Spleen (tissue), 11 donors: ENCODE measurements at regions not wholly inside any gene's neighbourhood (a gene's known extent, or its start where the extent isn't known, plus 50 kb on each side); places are given as distances from the start of the nearest gene placed in this dataset.

Source experiments
- DNase-seq: peaks from one replicate; pipeline ENCODE4 v3.0.0-alpha.2; 2020
- H3K27ac ChIP-seq, 8 donors: fragments of 200-600 bp; sonication (generic) in 7 of 8; 1 replicate in 4 of 8; 2 replicates in 4 of 8; pipeline versions ENCODE4 v1.5.0 to v1.8.0; 2016 to 2021; ENCODE audit warnings: inconsistent platforms in 4 of 8, mild to moderate bottlenecking in 4 of 8, moderate library complexity in 1 of 8
- H3K27me3 ChIP-seq, 7 donors: fragments of 200-600 bp; sonication (generic) in 6 of 7; replicated peaks in 1 of 7; 1 replicate in 4 of 7; 2 replicates in 3 of 7; pipeline versions ENCODE4 v1.5.0 to v1.8.0; 2016 to 2021; ENCODE audit warnings: inconsistent platforms in 3 of 7, mild to moderate bottlenecking in 1 of 7
- H3K36me3 ChIP-seq, 6 donors: fragments of 200-600 bp; sonication (generic) in 5 of 6; 1 replicate in 4 of 6; 2 replicates in 2 of 6; pipeline versions ENCODE4 v1.5.0 to v1.8.0; 2016 to 2021; ENCODE audit warnings: inconsistent platforms in 2 of 6
- H3K4me1 ChIP-seq, 6 donors: fragments of 200-600 bp; sonication (generic) in 5 of 6; 1 replicate in 3 of 6; 2 replicates in 3 of 6; pipeline versions ENCODE4 v1.5.0 to v1.8.0; 2016 to 2021; ENCODE audit warnings: inconsistent platforms in 3 of 6
- H3K4me3 ChIP-seq, 8 donors: fragments of 200-600 bp; sonication (generic) in 7 of 8; 1 replicate in 4 of 8; 2 replicates in 4 of 8; pipeline versions ENCODE4 v1.5.0 to v1.8.0; 2016 to 2021; ENCODE audit warnings: inconsistent platforms in 4 of 8, mild to moderate bottlenecking in 4 of 8, moderate library complexity in 2 of 8
- H3K9me3 ChIP-seq, 8 donors: fragments of 200-600 bp; sonication (generic) in 7 of 8; 1 replicate in 4 of 8; 2 replicates in 4 of 8; pipeline versions ENCODE4 v1.5.0 to v1.8.0; 2016 to 2021; ENCODE audit warnings: inconsistent platforms in 4 of 8
- POLR2A ChIP-seq, 3 donors: fragments of 450-650 bp; IDR thresholded peaks; one replicate each; pipeline ENCODE4 v1.5.1; 2017; ENCODE audit warnings: antibody characterized with exemption in 3 of 3, mild to moderate bottlenecking in 1 of 3
- POLR2AphosphoS5 ChIP-seq, 3 donors: sonication (generic); formaldehyde crosslinking; IDR thresholded peaks; one replicate each; pipeline ENCODE4 v1.5.1; 2017; ENCODE audit warnings: antibody characterized with exemption in 3 of 3
- whole genome bisulfite sequencing, 5 donors: extraction: QIAGEN DNeasy Blood & Tissue Kit in 3 of 5; methylation state at CpG; one replicate each; pipeline versions ENCODE4 v1.1.5 to v1.1.7; 2013 to 2018; 5-methylcytosine and 5-hydroxymethylcytosine counted together
- intact Hi-C: fragments of 100-400 bp; cut with DNase I; formaldehyde crosslinking; loops from one replicate; pipeline ENCODE4 v1.15.0; 2023; ENCODE audit warnings: low total_unique reads
- TF ChIP-seq, protein P1 (sequence below), 11 experiments: fragments of 200-600 bp in 7 of 11; fragments of 450-650 bp in 4 of 11; sonication (generic) in 4 of 11; IDR thresholded peaks in 8 of 11; conservative IDR thresholded peaks in 3 of 11; 1 replicate in 7 of 11; 2 replicates in 4 of 11; pipeline versions ENCODE4 v1.4.0 to v1.8.0; 2016 to 2021; ENCODE audit warnings: antibody characterized with exemption in 11 of 11, inconsistent platforms in 4 of 11, mild to moderate bottlenecking in 1 of 11
- donor health status: healthy with polysubstance abuse.
- donor health status: DM: no; HTN: no; CAD: no; lungs with moderate emphysema.
- donor health status: DM: no; HTN: no; CAD: no.
- donor health status: Bipolar disorder and iron deficiency.
- donor health status: healthy.
- donor health status: DM: no; HTN: no; CAD: no.
- donor health status: DM: yes; HTN: yes; CAD: no.

DNA sequence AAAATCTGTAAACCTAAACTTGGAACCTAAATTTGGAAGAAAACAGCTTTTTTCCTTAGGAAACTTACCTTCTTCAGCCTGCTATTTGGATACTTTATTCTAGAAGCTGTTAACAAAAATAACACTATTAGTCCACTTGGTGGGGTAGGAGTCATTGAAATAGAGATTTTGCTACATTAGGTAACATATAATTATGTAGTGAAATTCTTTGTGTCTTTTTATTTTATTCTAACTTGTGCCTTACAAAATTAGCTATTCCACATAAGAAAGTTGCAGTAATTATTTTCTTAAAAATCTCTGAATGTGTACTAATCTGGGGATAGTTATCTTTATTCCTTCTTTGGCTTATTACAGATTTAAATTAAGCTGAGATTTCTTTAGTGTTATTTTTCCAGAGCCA is 360.4 kb upstream of the ROBO2 start:
- intact Hi-C loops: no loop called here
- no peaks in the 10 kb centered on the region for H3K9me3 ChIP-seq
- no peaks in the 10 kb centered on the region for H3K27me3 ChIP-seq
- TF ChIP-seq POLR2AphosphoS5 (IDR thresholded peaks at IDR 0.05): no peak
- TF ChIP-seq POLR2A (IDR thresholded peaks at IDR 0.05): no peak
- TF ChIP-seq, protein P1, sequence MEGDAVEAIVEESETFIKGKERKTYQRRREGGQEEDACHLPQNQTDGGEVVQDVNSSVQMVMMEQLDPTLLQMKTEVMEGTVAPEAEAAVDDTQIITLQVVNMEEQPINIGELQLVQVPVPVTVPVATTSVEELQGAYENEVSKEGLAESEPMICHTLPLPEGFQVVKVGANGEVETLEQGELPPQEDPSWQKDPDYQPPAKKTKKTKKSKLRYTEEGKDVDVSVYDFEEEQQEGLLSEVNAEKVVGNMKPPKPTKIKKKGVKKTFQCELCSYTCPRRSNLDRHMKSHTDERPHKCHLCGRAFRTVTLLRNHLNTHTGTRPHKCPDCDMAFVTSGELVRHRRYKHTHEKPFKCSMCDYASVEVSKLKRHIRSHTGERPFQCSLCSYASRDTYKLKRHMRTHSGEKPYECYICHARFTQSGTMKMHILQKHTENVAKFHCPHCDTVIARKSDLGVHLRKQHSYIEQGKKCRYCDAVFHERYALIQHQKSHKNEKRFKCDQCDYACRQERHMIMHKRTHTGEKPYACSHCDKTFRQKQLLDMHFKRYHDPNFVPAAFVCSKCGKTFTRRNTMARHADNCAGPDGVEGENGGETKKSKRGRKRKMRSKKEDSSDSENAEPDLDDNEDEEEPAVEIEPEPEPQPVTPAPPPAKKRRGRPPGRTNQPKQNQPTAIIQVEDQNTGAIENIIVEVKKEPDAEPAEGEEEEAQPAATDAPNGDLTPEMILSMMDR (IDR thresholded peaks at IDR 0.05 in 8 of 11, conservative IDR thresholded peaks at IDR 0.05 in 3 of 11): no peak
- no peak overlapping the region for H3K27ac ChIP-seq
- H3K36me3 ChIP-seq: no peaks in the 10 kb centered on the region
- H3K4me3 ChIP-seq: no peak overlapping the region
- DNase-seq: no peak
- H3K4me1 ChIP-seq: no peaks in the 10 kb centered on the region

DNA sequence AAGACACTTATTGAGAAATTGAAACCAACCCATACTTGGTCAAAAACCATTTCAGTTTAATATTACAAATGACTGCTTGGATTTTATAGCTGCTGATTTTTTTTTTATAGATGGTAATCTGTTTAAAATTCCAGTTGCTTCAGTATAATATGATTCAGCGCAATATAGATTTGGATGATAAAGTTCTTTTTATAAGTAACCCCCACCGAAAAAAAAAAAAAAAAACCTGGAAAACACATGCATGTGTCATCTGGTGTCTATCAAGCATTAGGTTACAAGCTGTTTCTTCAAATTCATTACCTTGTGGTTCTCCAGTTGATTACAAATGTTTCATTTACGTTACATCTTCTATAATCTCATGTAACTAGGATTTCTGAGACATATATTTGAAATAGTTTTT is 356.6 kb upstream of the ROBO2 start:
- Histone ChIP-seq H3K4me3 (no peak overlapping the region), H3K27ac (no peak overlapping the region), H3K4me1 (no peaks in the 10 kb centered on the region), H3K36me3 (no peaks in the 10 kb centered on the region), H3K27me3 (no peaks in the 10 kb centered on the region), H3K9me3 (no peaks in the 10 kb centered on the region)
- TF ChIP-seq POLR2AphosphoS5 (IDR thresholded peaks at IDR 0.05) (no peak), POLR2A (IDR thresholded peaks at IDR 0.05) (no peak)
- TF ChIP-seq, protein P1 (IDR thresholded peaks at IDR 0.05 in 8 of 11, conservative IDR thresholded peaks at IDR 0.05 in 3 of 11): no peak
- 69 to 85% (median 76%) methylated on average over 3 of the region's 3 CpGs for WGBS, 5 donors
- no peak for DNase-seq
- intact Hi-C loops: no loop called here

DNA sequence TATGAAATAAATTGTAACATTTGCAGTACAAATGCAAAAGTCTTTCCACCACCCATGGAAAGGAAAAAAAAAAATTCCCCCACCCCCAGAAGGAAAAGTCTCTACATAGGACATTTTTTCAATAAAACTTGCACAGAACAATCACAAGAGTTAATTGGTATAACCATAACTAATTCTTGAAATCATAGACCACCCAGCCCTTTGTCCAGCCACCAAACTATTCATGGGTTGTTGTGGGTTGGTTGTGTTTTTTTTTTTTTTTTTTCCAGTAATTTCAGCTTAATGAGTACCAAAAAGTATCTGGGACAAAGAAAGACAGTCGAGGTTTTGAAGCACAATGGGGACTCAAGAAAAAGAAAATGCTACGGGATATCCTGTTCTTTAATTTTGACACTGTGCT is 355.0 kb upstream of the ROBO2 start:
- Histone ChIP-seq H3K4me3 (no peak overlapping the region), H3K27me3 (no peaks in the 10 kb centered on the region), H3K9me3 (no peaks in the 10 kb centered on the region), H3K27ac (no peak overlapping the region), H3K36me3 (no peaks in the 10 kb centered on the region), H3K4me1 (no peaks in the 10 kb centered on the region)
- intact Hi-C loops: no loop called here
- no peak for DNase-seq
- TF ChIP-seq POLR2A (IDR thresholded peaks at IDR 0.05) (no peak), POLR2AphosphoS5 (IDR thresholded peaks at IDR 0.05) (no peak)
- TF ChIP-seq, protein P1 (IDR thresholded peaks at IDR 0.05 in 8 of 11, conservative IDR thresholded peaks at IDR 0.05 in 3 of 11): no peak
- WGBS, 5 donors: 65 to 78% (median 74%) methylated on average over 2 of the region's 2 CpGs

DNA sequence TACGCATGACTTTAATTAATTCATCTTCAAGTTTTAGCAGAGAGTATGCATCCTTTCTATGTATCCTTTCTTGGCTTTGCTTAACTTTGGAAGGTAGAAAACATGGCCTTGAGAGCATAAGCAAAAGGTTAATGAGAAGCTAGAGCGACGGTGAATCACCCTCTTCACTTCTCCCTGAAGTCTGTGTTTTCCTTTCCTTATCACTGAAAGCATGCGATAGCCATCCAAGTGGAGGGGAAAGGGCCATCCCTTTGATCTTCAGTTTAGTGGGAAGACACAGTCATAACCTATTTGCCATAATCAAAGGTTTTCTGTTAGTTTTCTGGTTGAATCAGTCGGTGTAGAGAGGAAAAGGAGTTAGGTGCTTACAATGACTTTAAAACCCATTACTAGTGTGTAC is 354.0 kb upstream of the ROBO2 start:
- H3K9me3 ChIP-seq: peaks cover 0 to 3% (median 0%) of the 10 kb centered on the region in 8 donors
- intact Hi-C loops: no loop called here
- no peaks in the 10 kb centered on the region for H3K36me3 ChIP-seq
- TF ChIP-seq, protein P1 (IDR thresholded peaks at IDR 0.05 in 8 of 11, conservative IDR thresholded peaks at IDR 0.05 in 3 of 11): no peak
- no peak for TF ChIP-seq POLR2A (IDR thresholded peaks at IDR 0.05)
- no peak for TF ChIP-seq POLR2AphosphoS5 (IDR thresholded peaks at IDR 0.05)
- H3K27ac ChIP-seq: no peak overlapping the region
- WGBS, 5 donors: 43 to 53% (median 46%) methylated on average over 5 of the region's 5 CpGs
- no peak overlapping the region for H3K4me3 ChIP-seq
- H3K27me3 ChIP-seq: no peaks in the 10 kb centered on the region
- H3K4me1 ChIP-seq: no peaks in the 10 kb centered on the region
- DNase-seq: no peak
